GM06990 (cell line): ENCODE measurements at regions not wholly inside any gene's neighbourhood (a gene's known extent, or its start where the extent isn't known, plus 50 kb on each side); places are given as distances from the start of the nearest gene placed in this dataset.

Experiments used
- DNase-seq: peaks from one replicate; pipeline ENCODE4 v3.0.0-alpha.2; 2011; ENCODE audit not compliant: insufficient read length; ENCODE audit errors: extremely low read depth
- H3K27me3 ChIP-seq: replicated peaks from 2 replicates; pipeline ENCODE4 v1.6.0; 2011; ENCODE audit warnings: low read length; ENCODE audit not compliant: control insufficient read depth, insufficient read depth
- H3K36me3 ChIP-seq: 2 replicates; pipeline ENCODE4 v1.5.1; 2011; ENCODE audit warnings: low read length; ENCODE audit not compliant: control insufficient read depth, insufficient read depth
- H3K4me3 ChIP-seq: replicated peaks from 2 replicates; pipeline ENCODE4 v1.5.1; 2011; ENCODE audit warnings: low read depth, mild to moderate bottlenecking, control low read depth, low read length
- CTCF ChIP-seq: IDR thresholded peaks from 2 replicates; pipeline ENCODE4 v1.5.1; 2011; ENCODE audit warnings: low read length, control low read depth, mild to moderate bottlenecking, inconsistent platforms; ENCODE audit not compliant: insufficient read depth, poor library complexity, severe bottlenecking

DNA sequence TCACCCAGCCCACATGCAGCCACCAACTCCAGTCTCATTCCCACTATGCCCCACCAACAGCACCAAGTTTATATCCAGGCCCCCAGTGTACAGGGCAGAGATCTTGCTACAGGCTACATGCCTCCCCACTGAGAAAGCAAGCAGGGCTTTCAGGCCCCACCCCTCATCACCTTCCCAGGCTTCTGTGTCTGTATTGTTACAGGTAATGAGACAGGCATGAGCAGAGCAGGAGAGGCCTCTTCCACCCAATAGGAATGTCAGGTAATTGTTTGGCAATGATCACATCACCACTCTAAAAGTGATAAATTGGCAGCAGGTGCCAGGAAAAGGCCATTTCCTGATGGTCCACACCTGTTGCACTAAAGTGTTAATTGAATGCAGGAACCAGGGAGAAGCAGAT is 102.5 kb downstream of the ZNF518B start:
- DNase-seq: no peak
- H3K27me3 ChIP-seq: peaks cover 2% of the 10 kb centered on the region; the same call in 1 of the 2 replicates
- TF ChIP-seq CTCF: no peak
- H3K4me3 ChIP-seq: no peak overlapping the region
- H3K36me3 ChIP-seq: no peaks in the 10 kb centered on the region

DNA sequence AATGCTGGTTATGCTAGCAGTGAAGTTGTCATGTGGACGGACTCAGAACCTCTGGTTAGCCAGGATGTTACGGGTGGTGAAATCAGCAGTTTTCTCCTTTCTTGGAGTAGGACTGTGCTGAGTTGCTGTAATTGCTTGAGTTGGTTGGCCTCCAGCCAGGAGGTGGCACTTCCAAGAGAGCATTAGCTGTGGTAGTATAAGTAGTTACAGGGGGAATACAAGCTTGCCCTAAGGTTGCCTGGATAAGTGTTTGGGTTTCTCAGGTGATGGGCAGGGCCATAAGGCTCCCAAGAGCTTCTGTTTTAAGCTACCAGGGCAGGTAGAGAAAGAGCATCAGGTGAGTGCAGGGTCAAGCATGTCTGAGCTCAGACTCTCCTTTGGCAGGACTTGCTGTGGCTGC is 103.0 kb downstream of the ZNF518B start:
- H3K4me3 ChIP-seq: no peak overlapping the region
- peaks cover 1% of the 10 kb centered on the region; the same call in 1 of the 2 replicates for H3K27me3 ChIP-seq
- H3K36me3 ChIP-seq: no peaks in the 10 kb centered on the region
- TF ChIP-seq CTCF: no peak
- DNase-seq: no peak

DNA sequence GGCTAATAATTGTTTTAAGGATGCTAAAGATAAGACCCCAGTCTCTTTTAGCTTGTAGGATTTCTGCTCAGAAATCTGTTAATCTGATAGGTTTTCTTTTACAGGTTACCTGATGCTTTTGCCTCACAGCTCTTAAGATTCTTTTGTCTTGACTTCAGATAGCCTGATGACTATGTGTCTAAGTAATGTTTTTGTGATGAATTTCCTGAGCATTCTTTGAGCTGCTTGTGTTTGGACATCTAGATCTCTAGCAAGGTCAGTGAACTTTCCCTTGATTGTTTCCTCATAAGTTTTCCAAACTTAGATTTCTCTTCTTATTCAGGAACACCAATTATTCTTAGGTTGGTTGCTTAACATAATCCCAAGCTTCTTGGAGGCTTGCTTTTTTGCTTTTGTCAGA is 104.1 kb downstream of the ZNF518B start:
- Histone ChIP-seq H3K36me3 (no peaks in the 10 kb centered on the region), H3K27me3 (no peaks in the 10 kb centered on the region)
- no peak for TF ChIP-seq CTCF

DNA sequence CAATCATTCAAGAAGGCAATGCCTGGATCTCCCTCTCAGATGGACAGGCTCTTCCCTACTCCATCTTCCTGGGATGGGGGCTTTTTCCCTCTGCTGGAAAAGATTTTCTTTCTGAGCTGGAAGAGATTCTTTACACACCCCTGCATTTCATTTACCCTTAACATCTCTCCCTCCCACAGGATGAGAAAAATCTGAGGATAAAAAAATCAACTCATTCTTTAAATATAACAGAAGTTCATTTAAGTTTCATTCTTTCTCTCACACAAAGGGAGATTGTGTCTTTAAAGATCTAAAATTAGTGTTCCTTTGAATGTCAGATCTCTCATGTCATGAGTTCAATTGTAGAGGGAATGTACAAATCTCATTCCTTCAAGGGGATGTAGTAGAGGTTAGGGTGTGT is 109.0 kb downstream of the ZNF518B start:
- Histone ChIP-seq H3K27me3 (no peaks in the 10 kb centered on the region), H3K4me3 (no peak overlapping the region), H3K36me3 (no peaks in the 10 kb centered on the region)
- DNase-seq: no peak
- no peak for TF ChIP-seq CTCF

More for the DNA sequence above, 104.1 kb downstream of the ZNF518B start:
- DNase-seq: no peak
- H3K4me3 ChIP-seq: no peak overlapping the region

DNA sequence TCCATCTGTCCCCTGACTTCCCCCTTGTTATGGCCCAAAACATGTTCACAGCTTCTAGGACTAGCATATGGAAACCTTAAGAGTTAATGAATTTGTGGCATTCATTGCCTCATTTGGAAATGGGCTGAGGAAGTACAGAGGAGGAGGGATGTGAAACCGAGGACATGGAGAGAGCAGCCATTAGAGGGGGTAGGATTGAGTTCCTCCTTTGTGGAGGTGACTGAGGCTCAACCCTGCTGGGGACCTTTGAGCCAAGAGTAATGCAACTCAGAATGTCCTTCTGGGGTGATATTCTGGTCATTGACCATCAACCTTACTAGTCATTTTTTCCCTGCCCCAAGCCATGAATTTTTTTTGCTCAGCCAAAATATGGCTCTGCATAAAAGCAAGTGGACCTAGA is 109.4 kb downstream of the ZNF518B start:
- H3K27me3 ChIP-seq: no peaks in the 10 kb centered on the region; the same call in 1 of the 2 replicates
- no peak for DNase-seq
- no peak for TF ChIP-seq CTCF
- H3K4me3 ChIP-seq: no peak overlapping the region
- no peaks in the 10 kb centered on the region for H3K36me3 ChIP-seq

DNA sequence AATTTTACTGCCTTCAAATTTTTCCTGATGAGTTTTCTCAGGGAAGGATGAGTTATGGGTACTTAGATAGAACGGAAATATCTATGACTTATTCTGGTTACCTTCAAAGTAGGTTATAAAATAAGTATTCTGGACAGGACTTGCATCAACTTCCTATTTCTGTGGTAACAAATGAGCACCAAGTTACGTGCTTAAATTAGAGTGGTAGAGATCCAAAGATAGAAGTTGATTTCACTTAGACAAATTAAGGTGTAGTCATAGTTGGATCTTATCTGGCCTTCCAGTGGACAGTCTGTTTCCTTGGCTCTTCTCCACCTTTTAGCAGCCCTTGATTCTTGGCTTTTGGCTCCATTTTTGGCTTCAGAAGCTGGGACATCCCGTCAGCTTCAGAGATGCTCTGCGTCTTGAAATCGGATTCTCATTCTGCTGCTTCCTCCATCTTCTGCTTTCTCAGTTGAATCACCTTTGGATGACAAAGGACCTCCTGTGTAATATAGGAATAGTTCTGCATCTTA is 109.9 kb downstream of the ZNF518B start:
- peaks cover 1% of the 10 kb centered on the region; the same call in 1 of the 2 replicates for H3K27me3 ChIP-seq

More for the DNA sequence above, 109.9 kb downstream of the ZNF518B start:
- Histone ChIP-seq H3K36me3 (no peaks in the 10 kb centered on the region), H3K4me3 (no peak overlapping the region)
- TF ChIP-seq CTCF: no peak
- DNase-seq: no peak
